ENCODE measurements at regions not wholly inside any gene's neighbourhood (a gene's known extent, or its start where the extent isn't known, plus 50 kb on each side); places are given as distances from the start of the nearest gene placed in this dataset.

DNA sequence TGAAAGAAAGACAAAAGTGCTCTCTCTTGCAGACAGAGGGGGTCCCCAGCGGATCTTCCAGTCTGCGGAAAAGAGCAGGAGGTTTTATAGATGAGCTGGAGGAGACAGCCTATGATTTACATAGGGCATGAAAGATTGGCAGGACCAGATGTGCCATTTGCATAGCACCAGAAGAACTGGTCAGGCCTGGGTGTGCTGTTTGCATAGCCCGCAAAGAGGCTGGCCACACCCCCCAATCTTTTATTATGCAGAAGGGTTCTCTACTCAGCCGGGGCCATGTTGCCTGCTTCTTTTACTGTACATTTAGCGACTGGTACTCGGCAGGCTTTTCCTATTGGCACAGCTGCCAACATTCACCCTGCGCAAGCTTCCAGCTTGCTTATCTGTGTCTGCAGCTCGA lies 317.6 kb downstream of the GALR1 start:
- H3K27me3 ChIP-seq: no peaks in the 10 kb centered on the region
- no peaks in the 10 kb centered on the region for H3K4me1 ChIP-seq
- H3K27ac ChIP-seq: no peak overlapping the region
- no peaks in the 10 kb centered on the region for H3K36me3 ChIP-seq
- TF ChIP-seq POLR2A (IDR thresholded peaks at IDR 0.05): no peak
- TF ChIP-seq, protein P1, sequence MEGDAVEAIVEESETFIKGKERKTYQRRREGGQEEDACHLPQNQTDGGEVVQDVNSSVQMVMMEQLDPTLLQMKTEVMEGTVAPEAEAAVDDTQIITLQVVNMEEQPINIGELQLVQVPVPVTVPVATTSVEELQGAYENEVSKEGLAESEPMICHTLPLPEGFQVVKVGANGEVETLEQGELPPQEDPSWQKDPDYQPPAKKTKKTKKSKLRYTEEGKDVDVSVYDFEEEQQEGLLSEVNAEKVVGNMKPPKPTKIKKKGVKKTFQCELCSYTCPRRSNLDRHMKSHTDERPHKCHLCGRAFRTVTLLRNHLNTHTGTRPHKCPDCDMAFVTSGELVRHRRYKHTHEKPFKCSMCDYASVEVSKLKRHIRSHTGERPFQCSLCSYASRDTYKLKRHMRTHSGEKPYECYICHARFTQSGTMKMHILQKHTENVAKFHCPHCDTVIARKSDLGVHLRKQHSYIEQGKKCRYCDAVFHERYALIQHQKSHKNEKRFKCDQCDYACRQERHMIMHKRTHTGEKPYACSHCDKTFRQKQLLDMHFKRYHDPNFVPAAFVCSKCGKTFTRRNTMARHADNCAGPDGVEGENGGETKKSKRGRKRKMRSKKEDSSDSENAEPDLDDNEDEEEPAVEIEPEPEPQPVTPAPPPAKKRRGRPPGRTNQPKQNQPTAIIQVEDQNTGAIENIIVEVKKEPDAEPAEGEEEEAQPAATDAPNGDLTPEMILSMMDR (IDR thresholded peaks at IDR 0.05): no peak
- intact Hi-C loops (cut with DNase I; ENCODE audit: low total_unique reads): no loop called here
- WGBS, 5 donors: 64 to 78% (median 73%) methylated on average over 8 of the region's 8 CpGs
- no peak for DNase-seq
- H3K9me3 ChIP-seq: peaks cover 0 to 28% (median 13%) of the 10 kb centered on the region in 4 donors
- H3K4me3 ChIP-seq: no peak overlapping the region

DNA sequence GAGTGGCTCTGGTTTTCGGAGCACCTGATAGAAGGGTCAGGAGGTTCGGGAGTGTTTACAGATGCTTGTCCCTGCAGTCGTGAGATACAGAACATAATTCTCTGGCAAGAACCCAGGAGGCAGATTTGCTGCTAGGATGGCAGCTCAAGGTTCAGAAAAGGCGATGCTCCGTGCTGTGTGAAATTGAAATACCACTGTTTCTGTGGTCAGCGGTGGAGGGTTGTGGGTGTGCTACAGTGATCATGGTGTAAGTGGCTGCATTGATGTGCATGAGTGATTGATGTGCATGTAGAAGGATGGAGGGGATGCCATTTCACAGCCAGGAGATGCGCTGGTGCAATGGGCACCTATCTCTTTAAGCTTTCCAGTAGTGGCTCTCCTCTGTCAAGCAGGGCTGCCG lies 322.1 kb downstream of the GALR1 start:
- intact Hi-C loops (cut with DNase I; ENCODE audit: low total_unique reads): no loop called here
- H3K27ac ChIP-seq: no peak overlapping the region
- H3K36me3 ChIP-seq: no peaks in the 10 kb centered on the region
- peaks cover 0 to 10% (median 0%) of the 10 kb centered on the region in 3 donors for H3K27me3 ChIP-seq
- no peaks in the 10 kb centered on the region for H3K4me1 ChIP-seq
- H3K9me3 ChIP-seq: peaks cover 0 to 24% (median 11%) of the 10 kb centered on the region in 4 donors
- DNase-seq: no peak
- no peak overlapping the region for H3K4me3 ChIP-seq
- TF ChIP-seq POLR2A (IDR thresholded peaks at IDR 0.05): no peak
- no peak for TF ChIP-seq EP300 (IDR thresholded peaks at IDR 0.05)
- TF ChIP-seq, protein P1 (IDR thresholded peaks at IDR 0.05): no peak
- no peak for TF ChIP-seq POLR2AphosphoS5 (IDR thresholded peaks at IDR 0.05)
- WGBS, 5 donors: 81 to 89% (median 88%) methylated on average over 8 of the region's 8 CpGs

DNA sequence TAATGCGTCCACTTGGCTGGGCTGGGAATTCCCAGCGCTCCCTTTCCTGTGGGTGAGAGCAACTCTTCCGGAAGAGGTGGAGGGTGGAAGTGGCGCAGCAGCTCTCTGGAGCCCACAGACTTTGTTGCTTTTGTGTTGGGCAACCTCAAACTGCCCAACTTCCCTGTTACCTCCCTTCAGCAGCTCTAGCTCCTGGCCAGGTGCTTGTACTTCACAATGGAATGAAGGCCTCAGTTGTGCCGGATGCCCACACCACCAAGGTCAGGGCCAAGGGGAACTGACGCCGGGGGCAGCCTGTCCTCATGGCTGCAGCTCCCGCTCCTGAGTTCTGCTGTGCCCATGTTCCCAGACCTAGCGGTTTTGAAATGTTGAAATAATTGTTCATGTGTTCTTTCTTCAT lies 322.9 kb downstream of the GALR1 start:
- peaks cover 0 to 17% (median 8%) of the 10 kb centered on the region in 4 donors for H3K9me3 ChIP-seq
- DNase-seq: no peak
- H3K27ac ChIP-seq: no peak overlapping the region
- no peaks in the 10 kb centered on the region for H3K4me1 ChIP-seq
- no peaks in the 10 kb centered on the region for H3K36me3 ChIP-seq
- 82 to 93% (median 91%) methylated on average over 7 to 9 of the region's 9 CpGs for WGBS, 5 donors
- peaks cover 0 to 10% (median 0%) of the 10 kb centered on the region in 3 donors for H3K27me3 ChIP-seq
- TF ChIP-seq POLR2AphosphoS5 (IDR thresholded peaks at IDR 0.05) (no peak), POLR2A (IDR thresholded peaks at IDR 0.05) (no peak), EP300 (IDR thresholded peaks at IDR 0.05) (no peak)
- TF ChIP-seq, protein P1 (IDR thresholded peaks at IDR 0.05): no peak
- intact Hi-C loops (cut with DNase I; ENCODE audit: low total_unique reads): no loop called here
- no peak overlapping the region for H3K4me3 ChIP-seq

DNA sequence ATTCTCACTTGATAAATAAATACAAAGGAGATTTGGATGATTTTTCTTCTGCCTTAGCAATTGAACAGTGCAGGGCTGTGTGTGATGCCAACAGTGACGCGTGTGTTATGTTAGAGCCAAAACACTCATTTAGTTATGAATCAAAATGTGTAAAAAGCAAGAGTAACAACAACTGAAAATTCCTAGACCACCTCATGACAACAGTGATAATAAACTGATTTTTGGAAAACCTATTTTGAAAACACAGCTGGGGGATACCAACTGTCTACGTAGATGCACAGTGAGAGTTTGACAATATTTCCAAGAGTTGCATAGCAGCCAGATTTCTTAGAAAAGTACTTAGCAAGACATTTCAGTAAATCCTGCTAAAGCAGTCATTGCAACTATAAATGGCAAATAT lies 323.9 kb downstream of the GALR1 start:
- peaks cover 0 to 9% (median 4%) of the 10 kb centered on the region in 4 donors for H3K9me3 ChIP-seq
- H3K4me3 ChIP-seq: no peak overlapping the region
- H3K27ac ChIP-seq: no peak overlapping the region
- H3K36me3 ChIP-seq: no peaks in the 10 kb centered on the region
- peaks cover 0 to 10% (median 0%) of the 10 kb centered on the region in 3 donors for H3K27me3 ChIP-seq
- WGBS, 5 donors: 67 to 76% (median 72%) methylated on average over 3 of the region's 3 CpGs
- TF ChIP-seq POLR2AphosphoS5 (IDR thresholded peaks at IDR 0.05): no peak
- TF ChIP-seq POLR2A (IDR thresholded peaks at IDR 0.05): no peak
- no peak for TF ChIP-seq EP300 (IDR thresholded peaks at IDR 0.05)
- TF ChIP-seq, protein P1 (IDR thresholded peaks at IDR 0.05): no peak
- intact Hi-C loops (cut with DNase I; ENCODE audit: low total_unique reads): no loop called here
- H3K4me1 ChIP-seq: no peaks in the 10 kb centered on the region
- DNase-seq: peak in 1 of 2 donors; percentile 42
